ENCODE measurements at regions not wholly inside any gene's neighbourhood (a gene's known extent, or its start where the extent isn't known, plus 50 kb on each side); places are given as distances from the start of the nearest gene placed in this dataset.

GRCh38 chr10:4437061-4437460 is 388.9 kb upstream of the AKR1E2 start:
- TF ChIP-seq ZNF10 (tag by site-specific recombination; IDR thresholded peaks at IDR 0.05) (no peak), ZNF521 (tag by site-specific recombination; IDR thresholded peaks at IDR 0.05) (no peak), KLF7 (tag by site-specific recombination; IDR thresholded peaks at IDR 0.05; ENCODE audit: borderline replicate concordance) (no peak), ZNF350 (tag by site-specific recombination; IDR thresholded peaks at IDR 0.05) (no peak), PRDM6 (tag by site-specific recombination; IDR thresholded peaks at IDR 0.05) (no peak), ZNF114 (tag by site-specific recombination; IDR thresholded peaks at IDR 0.05) (no peak), ZNF777 (tag by site-specific recombination; IDR thresholded peaks at IDR 0.05; ENCODE audit: borderline replicate concordance) (no peak), ATF2 (tag by site-specific recombination; IDR thresholded peaks at IDR 0.05; ENCODE audit: low read depth) (no peak), ZNF596 (tag by site-specific recombination; IDR thresholded peaks at IDR 0.05) (no peak), ZNF621 (tag by site-specific recombination; IDR thresholded peaks at IDR 0.05) (no peak), ZNF292 (tag by site-specific recombination; IDR thresholded peaks at IDR 0.05; ENCODE audit: borderline replicate concordance, low read depth) (no peak), ZNF423 (tag by site-specific recombination; IDR thresholded peaks at IDR 0.05) (no peak), IKZF3 (tag by site-specific recombination; IDR thresholded peaks at IDR 0.05) (no peak)
- POLR2A ChIA-PET: no interaction called here
- Histone ChIP-seq H3K4me1 (ENCODE audit: control insufficient read depth, insufficient read depth, low read length) (peaks cover 5% of the 10 kb centered on the region; the same call in 1 of the 2 replicates), H3K4me3 (ENCODE audit: low read depth, low read length) (no peak overlapping the region), H3K36me3 (ENCODE audit: control insufficient read depth in 2 of 2, insufficient read depth in 1 of 2, low read length in 2 of 2) (no peaks in the 10 kb centered on the region), H3K9me3 (ENCODE audit: control insufficient read depth, insufficient read depth, low read depth, low read length) (no peaks in the 10 kb centered on the region), H3K27ac (ENCODE audit: extremely low read depth, low read depth, low read length) (no peak overlapping the region)
- CTCF ChIA-PET: interaction anchor here (0.7 kb wide), 1 partner anchor 220 kb away, joined by 3 read pairs; no protein-coding TSS in a partner anchor

GRCh38 chr10:4436103-4436502 is 389.9 kb upstream of the AKR1E2 start:
- no peak for TF ChIP-seq ZNF350 (tag by site-specific recombination; IDR thresholded peaks at IDR 0.05)
- no peak for TF ChIP-seq ZNF211 (tag by site-specific recombination; IDR thresholded peaks at IDR 0.05; ENCODE audit: low read depth)
- no peak for TF ChIP-seq SP3 (tag by site-specific recombination; IDR thresholded peaks at IDR 0.05)
- TF ChIP-seq ZBTB10 (tag by site-specific recombination; IDR thresholded peaks at IDR 0.05): no peak
- TF ChIP-seq ZNF670 (tag by site-specific recombination; IDR thresholded peaks at IDR 0.05; ENCODE audit: low read depth): no peak
- TF ChIP-seq ZIC2 (tag by site-specific recombination; IDR thresholded peaks at IDR 0.05): no peak
- TF ChIP-seq ZNF555 (tag by site-specific recombination; conservative IDR thresholded peaks at IDR 0.05): no peak
- TF ChIP-seq RBAK (tag by site-specific recombination; IDR thresholded peaks at IDR 0.05): no peak
- no peak for TF ChIP-seq PRDM1 (tag by site-specific recombination; IDR thresholded peaks at IDR 0.05)
- TF ChIP-seq ZNF529 (tag by site-specific recombination; IDR thresholded peaks at IDR 0.05; ENCODE audit: insufficient replicate concordance): no peak
- TF ChIP-seq, protein P1, sequence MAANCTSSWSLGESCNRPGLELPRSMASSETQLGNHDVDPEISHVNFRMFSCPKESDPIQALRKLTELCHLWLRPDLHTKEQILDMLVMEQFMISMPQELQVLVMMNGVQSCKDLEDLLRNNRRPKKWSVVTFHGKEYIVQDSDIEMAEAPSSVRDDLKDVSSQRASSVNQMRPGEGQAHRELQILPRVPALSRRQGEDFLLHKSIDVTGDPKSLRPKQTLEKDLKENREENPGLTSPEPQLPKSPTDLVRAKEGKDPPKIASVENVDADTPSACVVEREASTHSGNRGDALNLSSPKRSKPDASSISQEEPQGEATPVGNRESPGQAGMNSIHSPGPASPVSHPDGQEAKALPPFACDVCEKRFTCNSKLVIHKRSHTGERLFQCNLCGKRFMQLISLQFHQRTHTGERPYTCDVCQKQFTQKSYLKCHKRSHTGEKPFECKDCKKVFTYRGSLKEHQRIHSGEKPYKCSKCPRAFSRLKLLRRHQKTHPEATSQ (tag by site-specific recombination; IDR thresholded peaks at IDR 0.05): no peak
- TF ChIP-seq ZNF624 (tag by site-specific recombination; IDR thresholded peaks at IDR 0.05): no peak
- no peak for TF ChIP-seq ZNF610 (tag by site-specific recombination; IDR thresholded peaks at IDR 0.05; ENCODE audit: borderline replicate concordance)
- H3K9me3 ChIP-seq (ENCODE audit: control insufficient read depth, insufficient read depth, low read depth, low read length): no peaks in the 10 kb centered on the region
- no peaks in the 10 kb centered on the region for H3K36me3 ChIP-seq (ENCODE audit: control insufficient read depth in 2 of 2, insufficient read depth in 1 of 2, low read length in 2 of 2)
- H3K4me3 ChIP-seq (ENCODE audit: low read depth, low read length): no peak overlapping the region
- ChIA-PET CTCF (interaction anchor here (0.7 kb wide), 1 partner anchor 221 kb away, joined by 3 read pairs; no protein-coding TSS in a partner anchor), POLR2A (no interaction called here)
- no peak overlapping the region for H3K27ac ChIP-seq (ENCODE audit: extremely low read depth, low read depth, low read length)
- H3K4me1 ChIP-seq (ENCODE audit: control insufficient read depth, insufficient read depth, low read length): peaks cover 5% of the 10 kb centered on the region; the same call in 1 of the 2 replicates
